Germinal center (tissue), 1 donor: ENCODE measurements at regions not wholly inside any gene's neighbourhood (a gene's known extent, or its start where the extent isn't known, plus 50 kb on each side); places are given as distances from the start of the nearest gene placed in this dataset.
"Not testable (repeated sequence)": the region's sequence is repeated elsewhere in the genome, so short reads cannot be mapped to it uniquely, and the experiment has no call there.

Experiments used
- DNase-seq: peaks from one replicate; pipeline ENCODE4 v3.0.0; 2012; ENCODE audit warnings: mixed read lengths, low spot score

DNA sequence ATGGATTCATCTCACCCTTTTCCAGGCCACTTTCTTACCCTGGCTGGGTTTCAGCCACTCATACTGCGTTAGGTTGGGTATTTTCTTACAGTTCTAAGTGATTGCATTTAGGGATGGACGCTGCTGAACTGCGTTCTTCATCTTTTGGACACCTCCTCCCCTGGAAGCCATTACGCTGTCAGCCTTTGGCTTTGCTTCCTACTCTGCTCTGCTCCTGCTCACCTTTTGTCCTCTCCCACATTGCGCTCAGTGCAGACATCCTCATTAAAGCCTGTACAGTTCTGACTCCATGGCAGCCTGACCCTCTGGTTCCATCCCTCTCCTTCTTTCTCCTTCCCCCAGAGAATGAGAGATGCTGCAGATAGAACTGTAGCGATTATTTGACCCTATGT, 108.9 kb downstream of the SRGAP2 start:
- DNase-seq: not testable (repeated sequence)

DNA sequence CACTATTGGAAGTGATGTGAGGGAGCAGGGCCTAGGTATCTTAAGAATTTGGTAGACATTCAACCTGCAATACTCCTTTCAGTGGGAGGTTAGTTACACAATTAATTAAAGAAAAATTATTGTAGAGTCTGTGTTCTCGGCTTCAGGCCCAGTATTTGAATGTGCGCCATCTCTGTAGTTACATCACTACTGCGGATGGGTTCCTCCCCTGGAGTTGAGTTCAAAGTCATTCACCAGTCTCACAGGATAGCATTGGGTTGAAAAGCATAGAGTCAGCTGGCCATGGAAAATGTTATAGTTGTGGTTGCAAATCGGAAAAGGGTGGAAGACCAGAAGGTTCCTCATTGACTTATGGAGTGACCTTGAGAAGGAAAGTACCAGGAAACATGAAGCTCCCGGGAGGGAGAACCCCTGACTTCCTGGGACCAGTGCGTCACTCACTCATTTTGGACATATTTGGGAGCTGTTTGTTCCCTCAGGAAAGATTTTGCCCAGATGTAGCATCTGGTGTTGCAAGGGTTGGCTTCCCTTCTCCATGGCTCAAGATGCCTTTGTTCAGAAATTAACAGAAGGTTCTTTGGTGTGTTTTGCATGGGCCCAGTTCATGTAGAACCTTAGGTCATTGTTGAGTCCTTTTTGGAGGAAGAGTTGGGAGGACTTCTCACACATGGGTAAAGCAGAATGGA, 111.8 kb downstream of the SRGAP2 start:
- DNase-seq: not testable (repeated sequence)

DNA sequence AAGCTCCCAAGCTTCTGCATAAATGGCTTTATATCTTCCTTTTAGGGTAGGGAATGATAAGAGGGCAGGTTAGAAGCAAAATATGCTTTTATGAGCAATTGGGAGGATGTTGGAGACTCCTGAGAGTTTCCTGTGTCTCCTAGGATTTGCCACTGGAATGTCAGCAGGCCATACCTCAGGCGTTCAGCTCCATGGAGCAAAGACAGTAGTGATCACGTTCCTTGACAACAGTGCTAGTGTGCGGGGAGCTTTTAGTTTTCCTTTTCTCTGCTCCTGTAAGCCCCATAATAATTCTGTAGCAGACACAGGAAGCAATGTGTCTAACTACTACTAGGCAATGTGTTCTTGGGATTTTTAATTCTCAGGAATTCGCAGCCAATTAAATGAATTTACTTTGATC, 113.6 kb downstream of the SRGAP2 start:
- not testable (repeated sequence) for DNase-seq

DNA sequence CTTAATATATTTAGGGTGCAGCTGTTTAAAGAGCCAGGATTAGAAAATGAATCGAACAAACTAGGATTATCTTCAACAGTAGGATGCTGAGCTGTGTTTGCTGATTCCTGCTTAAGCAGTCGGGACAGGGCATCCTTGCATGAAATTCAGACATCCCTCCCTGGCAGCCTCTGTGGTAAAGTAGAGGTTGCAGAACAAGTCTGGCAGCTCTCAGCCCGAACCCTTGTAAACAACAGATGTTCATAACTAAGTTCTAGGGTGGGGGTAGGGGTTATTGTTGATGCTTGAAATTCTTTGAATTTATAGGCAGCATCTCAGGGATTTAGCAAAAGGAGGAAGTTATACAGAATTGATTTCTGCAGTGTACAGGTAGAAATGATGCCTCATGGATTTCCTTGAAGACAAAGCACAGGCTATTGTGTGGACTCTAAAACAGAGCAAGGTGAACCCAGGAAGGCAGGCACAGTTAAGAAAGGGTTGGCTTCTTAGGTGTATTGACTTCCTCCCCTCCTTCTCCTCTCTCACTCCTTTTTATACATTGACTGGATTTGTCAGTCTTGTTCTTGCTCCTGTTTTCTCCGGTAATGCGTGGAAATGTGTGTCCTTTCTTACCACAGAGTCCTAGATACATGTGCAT, 114.7 kb downstream of the SRGAP2 start:
- not testable (repeated sequence) for DNase-seq

DNA sequence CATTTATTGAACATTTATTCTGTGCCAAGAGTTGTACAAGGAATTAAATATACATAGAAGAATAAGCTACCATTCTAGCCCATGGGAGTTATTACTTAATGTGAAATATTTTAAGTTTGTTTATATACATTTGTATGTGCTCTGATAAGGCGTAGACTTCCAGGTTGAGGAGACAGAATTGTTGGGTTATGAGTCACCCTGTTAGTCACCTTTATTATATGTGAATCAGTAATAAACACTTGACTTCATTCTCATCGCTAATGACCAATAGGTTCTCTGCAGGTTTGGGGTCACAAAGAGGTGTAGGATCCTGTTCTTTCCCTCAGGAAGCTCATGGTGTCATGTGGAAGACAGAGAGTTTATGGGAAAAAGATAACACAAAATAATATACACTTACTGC, 116.9 kb downstream of the SRGAP2 start:
- DNase-seq: not testable (repeated sequence)

DNA sequence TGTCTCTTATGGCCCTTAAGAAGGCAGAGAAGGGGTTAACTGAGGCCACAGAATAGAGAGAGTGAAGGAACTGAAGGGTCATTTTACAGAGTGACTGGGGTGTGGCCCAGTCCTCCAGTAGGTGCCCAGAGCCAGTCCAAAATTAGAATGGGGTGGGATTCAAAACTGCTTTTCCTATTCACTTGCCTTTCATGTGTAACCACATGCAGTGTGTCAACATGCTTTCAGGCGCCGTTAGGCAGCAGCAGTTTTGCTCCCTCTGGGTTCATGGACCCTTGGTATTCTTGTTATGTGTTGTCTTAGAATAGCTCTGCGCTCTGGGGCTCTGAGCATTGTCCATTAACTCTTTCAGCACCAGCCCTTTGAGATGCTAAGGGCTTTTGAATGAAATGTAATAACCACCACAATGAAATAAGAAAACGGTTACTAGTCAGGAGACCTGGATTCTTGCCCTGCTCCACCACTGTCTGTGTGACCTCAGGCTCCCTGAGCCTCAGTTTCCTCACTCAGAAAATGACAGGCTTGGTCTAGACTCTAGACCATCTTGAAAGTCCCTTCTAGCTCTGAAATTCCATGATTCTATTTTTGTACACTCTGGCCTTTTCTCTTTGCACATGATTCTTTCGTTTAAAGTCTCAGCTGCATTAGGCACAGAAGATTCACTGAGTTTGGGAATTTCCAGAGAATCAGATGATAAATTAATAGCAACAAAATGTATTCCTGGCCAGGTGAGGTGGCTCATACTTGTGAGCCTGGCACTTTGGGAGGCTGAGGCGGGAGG, 123.0 kb downstream of the SRGAP2 start:
- not testable (repeated sequence) for DNase-seq

DNA sequence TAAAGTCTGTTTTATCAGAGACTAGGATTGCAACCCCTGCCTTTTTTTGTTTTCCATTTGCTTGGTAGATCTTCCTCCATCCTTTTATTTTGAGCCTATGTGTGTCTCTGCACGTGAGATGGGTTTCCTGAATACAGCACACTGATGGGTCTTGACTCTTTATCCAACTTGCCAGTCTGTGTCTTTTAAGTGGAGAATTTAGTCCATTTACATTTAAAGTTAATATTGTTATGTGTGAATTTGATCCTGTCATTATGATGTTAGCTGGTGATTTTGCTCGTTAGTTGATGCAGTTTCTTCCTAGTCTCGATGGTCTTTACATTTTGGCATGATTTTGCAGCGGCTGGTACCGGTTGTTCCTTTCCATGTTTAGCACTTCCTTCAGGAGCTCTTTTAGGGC, 128.3 kb downstream of the SRGAP2 start:
- DNase-seq: not testable (repeated sequence)

DNA sequence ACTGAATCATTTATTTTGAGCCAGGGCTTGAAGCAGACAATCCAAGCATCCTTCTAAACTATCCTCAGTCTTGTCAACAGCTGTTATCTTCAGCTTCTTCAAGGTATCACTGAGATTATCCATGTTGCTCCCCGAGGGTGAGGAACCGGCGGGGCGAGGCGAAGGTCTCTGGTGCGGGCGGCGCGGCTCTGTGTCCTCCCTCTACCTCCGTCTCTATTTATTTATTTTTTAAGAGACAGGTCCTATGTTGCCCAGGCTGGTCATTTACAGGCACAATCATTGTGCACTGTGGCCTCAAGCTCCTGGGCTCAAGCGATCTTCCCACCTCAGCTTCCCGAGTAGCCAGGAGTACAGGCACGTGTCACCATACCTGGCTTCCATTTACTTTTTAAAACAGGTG, 130.0 kb downstream of the SRGAP2 start:
- DNase-seq: not testable (repeated sequence)

DNA sequence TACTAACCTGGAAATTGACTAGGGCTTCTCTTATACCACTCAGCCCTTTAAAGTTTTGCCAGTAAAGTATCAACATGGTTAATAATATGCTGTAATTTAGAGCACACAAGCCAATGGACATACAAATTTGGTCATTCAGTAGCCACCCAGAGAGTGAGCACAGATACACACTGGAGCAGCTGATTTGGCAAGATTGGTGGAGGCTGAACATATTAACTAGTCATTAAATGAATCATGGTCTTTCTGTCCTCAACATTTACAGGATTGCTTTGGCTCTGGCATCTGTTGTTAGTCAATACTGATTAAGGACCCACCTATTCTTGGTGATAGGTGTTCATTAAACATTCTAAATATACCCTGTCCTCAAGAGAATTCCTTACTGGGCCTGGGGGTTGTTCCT, 130.6 kb downstream of the SRGAP2 start:
- DNase-seq: not testable (repeated sequence)

DNA sequence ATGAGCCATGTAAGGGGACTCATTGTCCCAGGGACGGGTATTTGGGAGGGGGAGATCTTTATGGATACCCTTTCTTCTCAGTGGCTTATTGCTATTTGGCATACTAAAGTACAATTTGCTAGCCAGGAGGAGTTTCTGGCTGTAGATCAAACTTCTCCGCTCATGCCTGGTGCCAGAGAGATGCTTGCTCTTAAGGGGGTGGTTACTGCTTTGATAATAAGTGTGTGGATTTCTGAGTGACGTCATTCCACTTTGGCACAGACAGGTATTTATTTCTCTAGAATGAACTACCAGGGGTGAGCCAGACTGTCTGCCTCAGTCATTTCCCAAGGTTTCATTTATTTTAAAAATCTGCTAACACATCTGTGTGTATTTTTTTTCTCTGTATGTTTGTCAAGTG, 131.1 kb downstream of the SRGAP2 start:
- not testable (repeated sequence) for DNase-seq

DNA sequence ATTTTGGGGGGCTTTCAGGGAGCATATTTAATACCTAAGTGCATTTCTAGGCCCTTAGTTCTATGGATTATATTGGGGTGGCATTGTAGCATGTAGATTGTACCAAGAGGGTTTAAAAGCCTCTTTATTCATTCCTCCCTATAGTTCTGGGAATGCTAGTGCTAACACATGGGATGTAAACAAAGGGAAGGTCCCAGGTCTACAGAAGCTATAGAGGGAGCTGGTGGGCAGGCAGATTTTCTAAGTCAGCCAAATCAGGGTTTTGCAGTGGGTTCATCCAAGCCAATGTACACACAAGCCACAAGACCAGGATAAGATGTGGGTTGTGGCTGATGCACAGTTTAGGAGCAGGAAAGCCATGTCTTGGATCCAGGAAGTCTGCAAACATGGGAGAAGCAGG, 131.8 kb downstream of the SRGAP2 start:
- DNase-seq: not testable (repeated sequence)

DNA sequence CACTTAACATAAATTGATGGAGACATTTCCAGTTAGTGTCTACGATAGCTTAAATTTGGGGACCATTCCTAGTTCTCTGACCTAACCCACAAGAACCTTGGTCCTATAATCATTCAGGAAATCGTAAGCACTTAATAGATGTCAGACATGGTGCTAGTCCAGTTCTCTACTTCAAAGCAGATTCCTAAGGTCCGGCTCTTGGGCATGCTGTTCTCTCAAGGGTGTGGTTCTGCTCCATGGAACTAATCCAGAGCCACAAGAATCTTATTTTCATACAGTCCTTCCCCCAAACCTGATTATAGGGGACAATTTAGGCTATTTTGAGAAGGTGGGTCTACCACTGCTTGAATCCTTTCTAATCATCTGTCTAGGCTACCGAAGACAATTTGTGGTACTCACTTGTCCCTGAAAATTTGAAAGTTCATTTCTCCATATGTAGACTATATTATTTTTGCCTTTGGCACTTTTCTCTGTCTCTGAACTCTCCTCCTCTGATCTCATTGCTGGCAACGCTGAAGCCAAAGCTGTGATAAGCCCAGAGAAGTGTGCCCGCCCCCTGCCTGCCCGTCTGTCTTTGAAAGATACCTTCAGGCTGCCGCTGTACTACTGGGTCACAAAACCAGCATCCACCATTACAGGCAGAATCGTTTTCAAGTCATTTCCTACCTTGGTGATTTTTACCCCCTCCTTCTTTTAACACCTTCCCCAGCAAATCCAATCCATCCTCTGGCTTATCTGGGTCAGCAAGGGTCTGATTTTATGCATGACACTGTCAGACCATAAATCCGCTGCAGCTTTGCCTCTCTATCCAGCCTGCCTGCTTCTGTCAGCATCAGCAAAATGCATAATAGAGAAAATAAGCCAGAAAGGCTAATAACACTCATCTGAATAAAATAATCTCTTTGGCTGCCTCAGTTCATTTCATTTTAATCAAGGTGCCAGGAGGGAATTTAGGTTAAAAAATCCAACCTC, 132.8 kb downstream of the SRGAP2 start:
- not testable (repeated sequence) for DNase-seq

DNA sequence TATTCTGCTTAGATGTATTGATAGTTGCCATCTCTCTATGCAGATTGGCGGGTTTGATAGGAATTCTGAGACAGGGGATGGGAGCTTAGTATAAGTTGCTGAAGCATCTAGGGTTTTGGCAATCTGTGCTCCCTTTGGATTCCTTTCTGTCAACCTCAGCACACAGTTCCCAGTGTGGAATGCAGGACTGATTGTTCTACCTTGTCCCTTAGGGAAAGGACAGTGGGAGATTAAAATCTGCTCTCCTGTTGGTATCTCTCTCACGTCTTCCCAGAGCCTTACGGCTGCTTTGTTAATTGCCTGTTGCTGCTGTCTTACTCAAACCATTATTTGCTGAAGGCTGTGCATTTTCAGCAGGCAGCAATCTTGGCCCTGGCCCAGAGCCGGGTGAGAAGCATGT, 133.3 kb upstream of the IKBKE start:
- not testable (repeated sequence) for DNase-seq

DNA sequence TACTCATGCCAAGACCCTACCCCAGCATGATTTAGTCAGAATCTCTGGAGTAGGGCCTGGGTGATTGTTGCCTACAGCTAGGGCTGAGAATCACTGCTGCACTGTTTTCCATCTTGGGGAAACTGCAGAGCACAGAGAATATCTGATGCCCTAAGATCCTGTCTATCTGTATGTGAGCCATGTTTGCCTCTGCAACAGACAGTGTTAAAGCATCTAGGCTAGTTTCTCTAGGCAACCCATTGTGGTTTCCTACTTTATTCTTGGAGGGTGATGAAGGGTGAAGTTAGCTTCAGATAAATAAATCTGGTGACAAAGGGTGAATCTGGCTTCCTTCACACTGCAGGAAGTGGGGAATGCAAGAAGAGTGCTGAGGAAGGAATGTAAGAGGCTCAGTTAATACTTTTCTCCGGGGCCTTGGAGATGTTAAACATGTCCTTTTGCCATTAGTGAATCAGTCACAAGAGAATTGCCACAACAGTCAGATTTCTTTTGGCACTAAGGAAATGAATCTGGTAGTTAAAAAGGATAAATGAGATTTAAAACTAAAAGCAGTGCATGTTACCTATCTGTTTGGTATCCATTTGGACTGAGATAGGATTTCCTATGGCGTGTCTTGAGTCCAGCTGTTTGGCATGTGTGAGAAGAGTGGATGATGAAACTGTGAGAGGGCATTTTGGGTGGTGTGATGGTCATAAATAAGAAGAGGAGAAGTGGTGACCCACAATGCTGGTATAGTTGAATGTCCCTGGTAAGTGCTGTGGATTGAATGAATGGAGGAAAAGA, 119.6 kb upstream of the IKBKE start:
- DNase-seq: not testable (repeated sequence)

DNA sequence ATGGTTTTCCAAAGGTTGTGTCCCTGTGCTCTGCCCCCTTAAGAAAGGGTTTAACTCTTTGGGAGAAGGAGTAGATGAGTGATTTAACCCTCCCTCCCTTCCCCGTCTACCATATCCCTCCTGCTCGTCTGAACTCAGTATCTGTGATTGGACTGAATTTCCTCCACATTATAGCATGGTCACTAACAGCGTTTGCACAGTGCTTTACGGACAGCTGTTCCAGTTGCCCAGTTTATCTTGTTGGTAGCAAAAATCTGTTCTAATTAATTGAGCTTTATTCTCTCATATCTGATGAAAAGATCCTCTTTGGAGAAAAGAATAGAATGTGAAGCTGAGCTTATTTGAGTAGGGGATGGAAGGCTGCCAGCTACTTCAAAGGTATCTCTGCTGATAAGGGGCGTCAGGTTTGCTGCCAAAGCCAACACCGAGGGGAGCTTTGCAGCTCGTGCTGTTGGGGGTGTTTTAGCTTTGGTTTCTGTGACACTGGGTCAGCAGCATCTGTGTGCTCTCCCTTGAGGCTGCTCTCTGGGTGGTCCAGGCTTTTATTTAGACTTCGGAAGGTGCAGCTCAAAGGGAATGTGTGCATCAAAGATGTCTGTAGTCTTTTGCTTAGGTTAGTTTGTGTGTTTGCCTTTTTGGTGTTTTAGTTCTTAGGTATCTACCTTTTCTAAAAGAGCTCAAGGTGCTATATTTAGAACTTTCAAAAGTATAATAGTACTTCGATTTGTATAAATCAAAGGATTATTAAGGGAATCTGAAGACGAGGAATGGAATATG, 118.8 kb upstream of the IKBKE start:
- DNase-seq: not testable (repeated sequence)

DNA sequence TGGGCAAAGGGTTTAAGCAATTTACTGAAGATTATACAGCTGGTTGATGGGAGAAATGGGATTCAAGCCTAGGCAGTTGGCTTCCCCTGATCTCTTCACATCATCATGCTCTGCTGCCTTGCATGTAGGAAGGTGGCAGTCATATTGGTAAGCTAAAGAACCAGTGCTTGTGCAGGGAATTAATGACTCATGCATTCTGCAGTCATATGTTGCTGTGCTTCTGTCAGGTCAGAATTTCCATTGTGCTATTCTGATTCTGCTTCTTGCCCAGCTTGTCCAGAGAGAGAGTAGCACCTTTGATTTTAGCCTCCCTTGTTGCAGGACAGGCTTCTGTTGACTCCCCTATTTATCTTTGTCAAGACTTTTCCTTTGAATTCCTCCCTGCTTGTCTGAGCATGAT, 114.0 kb upstream of the IKBKE start:
- not testable (repeated sequence) for DNase-seq

DNA sequence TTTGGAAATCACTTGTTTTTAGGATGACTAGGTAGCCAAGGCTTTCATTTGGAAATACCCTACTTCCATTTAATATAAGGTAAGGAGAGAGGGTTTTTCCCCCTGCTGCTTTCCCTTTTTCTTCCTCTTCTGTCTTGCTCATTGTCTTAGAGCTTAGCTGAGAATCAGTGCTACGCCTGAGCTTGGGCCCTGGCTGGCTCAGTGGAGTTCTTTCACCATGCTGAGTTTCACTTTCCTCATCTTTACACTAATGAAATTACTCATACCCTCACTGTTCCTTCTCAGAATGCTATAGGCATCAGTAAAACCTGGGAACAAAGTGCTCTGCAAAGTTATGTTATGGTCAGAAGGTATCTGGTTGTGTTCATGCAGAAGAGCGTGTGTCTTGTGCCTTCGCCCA, 112.3 kb upstream of the IKBKE start:
- not testable (repeated sequence) for DNase-seq

DNA sequence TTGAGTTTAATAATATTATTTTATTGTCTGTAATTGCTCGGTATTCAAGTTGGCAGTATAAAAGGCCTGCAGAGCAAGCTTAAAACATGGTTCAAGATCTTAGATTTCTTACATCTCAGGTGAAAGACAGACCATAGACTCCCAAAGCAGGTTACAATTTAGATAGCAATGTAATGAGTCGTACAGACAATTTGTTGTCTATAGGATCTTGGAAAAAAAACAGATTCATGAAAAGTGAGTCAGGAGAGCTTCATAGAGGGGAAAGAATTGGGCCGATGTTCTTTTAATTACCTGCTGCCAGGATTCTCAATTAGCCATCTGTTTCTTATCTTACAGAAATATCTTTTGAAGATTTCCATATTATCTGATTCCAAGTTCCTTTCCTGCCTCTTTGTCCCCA, 111.5 kb upstream of the IKBKE start:
- DNase-seq: not testable (repeated sequence)

DNA sequence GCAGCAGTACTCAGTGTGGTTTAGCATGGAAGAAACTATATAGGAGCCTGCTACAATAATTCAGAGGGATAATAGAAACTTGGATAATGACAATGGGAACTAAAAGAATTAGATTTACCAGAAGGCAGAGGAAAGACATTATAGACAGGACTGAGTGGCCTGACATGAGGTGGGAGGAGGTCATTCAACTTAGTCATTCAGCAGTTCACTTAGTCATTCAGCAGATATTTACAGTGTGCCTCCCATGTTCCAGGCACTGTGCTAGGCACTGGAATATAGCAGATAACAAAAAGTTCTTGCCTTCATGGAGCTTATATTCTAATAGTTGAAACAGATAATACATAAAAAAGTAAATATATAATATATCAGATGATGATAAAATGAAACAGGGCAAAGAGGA, 110.9 kb upstream of the IKBKE start:
- DNase-seq: not testable (repeated sequence)

DNA sequence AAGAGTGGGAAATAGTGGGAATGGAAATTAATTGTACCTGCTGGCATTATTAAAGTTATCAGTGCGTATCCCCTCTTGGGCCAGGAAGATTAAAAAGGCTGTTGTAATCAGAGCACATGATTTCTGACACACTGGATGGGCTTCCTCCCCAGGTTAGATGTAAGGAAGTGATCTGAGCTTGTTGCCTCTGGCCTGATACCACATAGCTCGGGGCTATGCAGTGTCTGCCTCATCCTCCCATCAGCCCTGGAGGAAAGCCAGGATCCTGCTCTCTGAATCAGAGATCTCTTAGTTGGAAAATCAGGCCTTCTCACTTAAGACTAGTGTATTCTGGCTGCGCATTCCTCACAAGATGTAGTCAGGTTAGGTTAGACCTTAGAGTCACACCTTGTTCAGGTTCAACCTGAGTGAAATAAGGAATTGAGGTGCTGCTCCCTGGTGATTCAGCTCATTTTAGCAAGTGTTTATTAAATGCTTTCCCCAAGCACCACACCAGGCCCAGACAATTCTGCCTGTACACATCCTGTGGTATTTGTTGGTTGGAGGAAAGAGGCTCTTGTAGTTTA, 108.2 kb upstream of the IKBKE start:
- not testable (repeated sequence) for DNase-seq
